Neural crest cell (in vitro differentiated cells): ENCODE measurements at regions not wholly inside any gene's neighbourhood (a gene's known extent, or its start where the extent isn't known, plus 50 kb on each side); places are given as distances from the start of the nearest gene placed in this dataset.
"Not testable (repeated sequence)": the region's sequence is repeated elsewhere in the genome, so short reads cannot be mapped to it uniquely, and the experiment has no call there.

ENCODE experiments used
- DNase-seq: peaks from one replicate; pipeline ENCODE4 v3.0.0; 2021; ENCODE audit warnings: low read depth, mixed read lengths, low spot score
- H3K27ac Mint-ChIP-seq: one replicate; pipeline ENCODE4 v1.8.0; 2021; ENCODE audit warnings: mild to moderate bottlenecking, mixed read lengths; ENCODE audit not compliant: unreplicated experiment
- H3K27me3 Mint-ChIP-seq: 2 replicates; pipeline ENCODE4 v1.8.0; 2021; ENCODE audit warnings: low read depth, mild to moderate bottlenecking, mixed read lengths
- H3K36me3 Mint-ChIP-seq: 2 replicates; pipeline ENCODE4 v1.8.0; 2021; ENCODE audit warnings: low read depth, mild to moderate bottlenecking, mixed read lengths
- H3K4me1 Mint-ChIP-seq: 2 replicates; pipeline ENCODE4 v1.8.0; 2021; ENCODE audit warnings: mixed read lengths
- H3K4me3 Mint-ChIP-seq: one replicate; pipeline ENCODE4 v1.8.0; 2021; ENCODE audit warnings: mild to moderate bottlenecking, mixed read lengths
- H3K9me3 Mint-ChIP-seq: 2 replicates; pipeline ENCODE4 v1.8.0; 2021; ENCODE audit warnings: mixed read lengths
- TF ChIP-seq, protein P1 (sequence below): fragments of 200-600 bp; sonication (generic); conservative IDR thresholded peaks from 2 replicates; pipeline ENCODE4 v1.5.0; 2021; ENCODE audit warnings: antibody characterized with exemption, mild to moderate bottlenecking

DNA sequence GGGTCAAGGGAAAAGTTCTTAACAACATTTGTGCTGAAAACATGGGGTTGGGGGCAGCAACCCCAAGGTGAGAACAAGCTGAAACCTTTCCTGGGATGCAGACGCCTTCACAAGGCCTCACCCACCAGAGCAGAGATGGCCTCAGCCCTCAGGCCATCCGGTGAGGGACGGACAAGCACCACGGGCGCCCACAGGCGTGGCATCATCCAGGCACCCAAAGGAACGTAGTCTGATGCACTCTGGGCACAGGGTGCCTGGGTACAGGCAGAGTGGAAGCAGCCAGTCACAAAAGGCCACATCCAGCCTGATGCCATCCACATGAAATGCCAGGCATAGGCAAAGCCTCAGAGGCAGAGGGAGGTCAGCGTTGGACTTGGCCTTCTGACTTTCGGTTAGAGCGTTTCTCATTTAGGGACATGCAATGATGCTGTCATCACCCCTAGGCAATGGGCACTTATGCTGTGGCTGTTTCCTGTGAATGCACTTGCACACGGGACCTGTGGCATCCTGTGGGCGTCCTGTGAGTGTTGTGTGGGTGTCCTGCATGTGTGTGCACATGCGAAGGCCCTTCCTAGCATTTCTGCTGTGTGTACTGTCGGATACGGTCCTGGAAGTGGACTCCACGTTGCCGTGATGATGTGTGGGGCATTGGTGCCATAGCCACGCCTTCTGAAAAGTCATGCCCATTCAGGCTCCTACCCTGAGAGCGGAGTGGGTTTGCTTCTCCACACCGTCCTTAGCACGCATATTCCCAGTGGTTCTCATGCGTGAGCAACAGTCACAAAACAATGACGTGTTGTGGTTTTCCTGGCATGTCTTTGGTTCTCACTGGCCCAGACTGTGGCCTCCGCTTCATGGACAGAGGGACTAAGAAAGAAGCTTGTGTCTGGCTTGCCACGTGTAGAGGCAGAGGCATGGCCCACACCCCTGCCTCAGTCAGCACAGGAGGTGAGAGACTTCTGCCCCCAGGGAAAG lies 52.7 kb upstream of the ZNF469 start:
- Mint-ChIP-seq H3K27me3 (no peaks in the 10 kb centered on the region), H3K4me1 (no peaks in the 10 kb centered on the region), H3K27ac (no peak overlapping the region), H3K4me3 (no peak overlapping the region), H3K36me3 (no peaks in the 10 kb centered on the region), H3K9me3 (no peaks in the 10 kb centered on the region)
- TF ChIP-seq, protein P1, sequence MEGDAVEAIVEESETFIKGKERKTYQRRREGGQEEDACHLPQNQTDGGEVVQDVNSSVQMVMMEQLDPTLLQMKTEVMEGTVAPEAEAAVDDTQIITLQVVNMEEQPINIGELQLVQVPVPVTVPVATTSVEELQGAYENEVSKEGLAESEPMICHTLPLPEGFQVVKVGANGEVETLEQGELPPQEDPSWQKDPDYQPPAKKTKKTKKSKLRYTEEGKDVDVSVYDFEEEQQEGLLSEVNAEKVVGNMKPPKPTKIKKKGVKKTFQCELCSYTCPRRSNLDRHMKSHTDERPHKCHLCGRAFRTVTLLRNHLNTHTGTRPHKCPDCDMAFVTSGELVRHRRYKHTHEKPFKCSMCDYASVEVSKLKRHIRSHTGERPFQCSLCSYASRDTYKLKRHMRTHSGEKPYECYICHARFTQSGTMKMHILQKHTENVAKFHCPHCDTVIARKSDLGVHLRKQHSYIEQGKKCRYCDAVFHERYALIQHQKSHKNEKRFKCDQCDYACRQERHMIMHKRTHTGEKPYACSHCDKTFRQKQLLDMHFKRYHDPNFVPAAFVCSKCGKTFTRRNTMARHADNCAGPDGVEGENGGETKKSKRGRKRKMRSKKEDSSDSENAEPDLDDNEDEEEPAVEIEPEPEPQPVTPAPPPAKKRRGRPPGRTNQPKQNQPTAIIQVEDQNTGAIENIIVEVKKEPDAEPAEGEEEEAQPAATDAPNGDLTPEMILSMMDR, result no peak
- DNase-seq, result no peak

DNA sequence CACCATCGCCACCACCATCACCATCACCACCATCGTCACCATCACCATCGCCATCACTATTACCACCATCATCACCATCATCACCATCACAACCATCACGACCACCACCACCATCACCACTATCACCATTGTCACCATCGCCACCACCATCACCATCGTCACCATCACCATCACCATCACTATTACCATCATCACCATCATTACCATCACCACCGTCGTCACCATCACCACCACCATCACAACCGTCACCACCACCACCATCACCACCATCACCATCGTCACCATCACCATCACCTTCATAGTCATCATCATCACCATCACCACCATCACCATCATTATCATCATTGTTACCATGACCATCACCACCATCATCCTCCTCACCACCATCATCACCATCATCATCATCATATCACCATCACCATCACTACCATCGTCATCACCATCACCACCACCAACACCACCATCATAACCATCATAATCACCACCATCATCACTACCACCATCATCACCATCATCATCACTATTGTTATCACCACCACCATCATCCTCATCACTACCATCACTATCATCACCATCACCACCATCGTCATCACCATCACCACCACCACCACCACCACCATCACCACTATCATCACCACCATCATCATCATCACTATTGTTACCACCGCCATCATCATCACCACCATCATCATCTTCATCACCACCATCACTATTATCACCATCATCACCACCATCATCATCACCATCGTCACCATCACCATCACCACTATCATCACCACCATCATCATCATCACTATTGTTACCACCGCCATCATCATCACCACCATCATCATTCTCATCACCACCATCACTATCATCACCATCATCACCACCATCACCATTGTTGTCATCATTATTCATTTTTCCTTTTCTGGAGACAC lies 51.5 kb upstream of the ZNF469 start:
- H3K27me3 Mint-ChIP-seq, result no peaks in the 10 kb centered on the region

DNA sequence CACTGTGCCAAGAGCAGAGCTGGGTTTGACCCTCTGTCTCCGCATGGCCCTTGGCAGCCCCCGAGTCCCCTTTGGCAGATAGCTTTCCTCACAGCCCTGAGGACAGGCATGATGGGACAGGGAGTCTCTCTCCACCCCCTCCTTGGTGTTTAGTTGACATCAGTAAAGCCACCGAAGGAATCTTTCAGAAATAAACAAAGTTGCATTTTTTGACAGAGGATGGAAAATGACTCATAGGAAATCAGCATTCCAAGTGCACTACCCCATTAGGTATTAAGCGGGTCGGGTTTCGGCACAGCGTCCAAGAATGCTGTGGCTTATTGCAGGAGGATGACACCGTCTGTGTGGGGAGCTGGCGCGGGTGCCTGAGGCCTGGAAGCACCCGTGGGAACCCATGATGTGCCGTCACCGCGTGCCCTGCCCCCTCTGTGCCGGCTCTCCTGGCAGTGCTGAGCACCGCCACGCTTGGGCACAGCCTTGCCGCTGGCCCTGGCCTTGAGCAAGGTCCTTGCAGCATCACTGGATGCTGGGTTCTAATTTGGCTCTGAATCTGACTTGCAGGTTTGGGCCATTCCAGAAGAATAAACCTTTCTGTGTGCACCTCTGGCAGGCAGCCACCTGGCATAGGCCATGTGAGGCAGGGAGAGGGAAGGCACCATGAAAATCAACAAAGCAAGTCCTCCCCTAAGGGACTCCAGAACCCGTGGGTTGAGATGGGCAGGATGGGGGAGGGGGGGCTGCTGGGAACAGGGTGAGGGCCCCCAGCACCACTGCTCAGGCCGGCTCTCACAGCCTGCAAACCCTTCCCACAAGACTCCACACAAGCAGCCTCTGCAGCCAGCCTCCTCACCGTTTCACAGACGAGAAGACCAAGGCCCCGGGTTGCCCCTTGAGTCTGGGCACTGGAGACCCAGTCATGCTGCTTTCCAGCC lies 50.5 kb upstream of the ZNF469 start:
- DNase-seq, result no peak
- Mint-ChIP-seq H3K4me3 (no peak overlapping the region), H3K9me3 (peaks cover 4% of the 10 kb centered on the region), H3K36me3 (no peaks in the 10 kb centered on the region), H3K4me1 (no peaks in the 10 kb centered on the region), H3K27me3 (no peaks in the 10 kb centered on the region), H3K27ac (no peak overlapping the region)
- TF ChIP-seq, protein P1, result no peak

More for the DNA sequence above, 51.5 kb upstream of the ZNF469 start:
- TF ChIP-seq, protein P1, result no peak
- H3K27ac Mint-ChIP-seq, result no peak overlapping the region
- no peak for DNase-seq
- no peaks in the 10 kb centered on the region for H3K4me1 Mint-ChIP-seq
- H3K9me3 Mint-ChIP-seq, result peaks cover 4% of the 10 kb centered on the region
- no peaks in the 10 kb centered on the region for H3K36me3 Mint-ChIP-seq
- no peak overlapping the region for H3K4me3 Mint-ChIP-seq

DNA sequence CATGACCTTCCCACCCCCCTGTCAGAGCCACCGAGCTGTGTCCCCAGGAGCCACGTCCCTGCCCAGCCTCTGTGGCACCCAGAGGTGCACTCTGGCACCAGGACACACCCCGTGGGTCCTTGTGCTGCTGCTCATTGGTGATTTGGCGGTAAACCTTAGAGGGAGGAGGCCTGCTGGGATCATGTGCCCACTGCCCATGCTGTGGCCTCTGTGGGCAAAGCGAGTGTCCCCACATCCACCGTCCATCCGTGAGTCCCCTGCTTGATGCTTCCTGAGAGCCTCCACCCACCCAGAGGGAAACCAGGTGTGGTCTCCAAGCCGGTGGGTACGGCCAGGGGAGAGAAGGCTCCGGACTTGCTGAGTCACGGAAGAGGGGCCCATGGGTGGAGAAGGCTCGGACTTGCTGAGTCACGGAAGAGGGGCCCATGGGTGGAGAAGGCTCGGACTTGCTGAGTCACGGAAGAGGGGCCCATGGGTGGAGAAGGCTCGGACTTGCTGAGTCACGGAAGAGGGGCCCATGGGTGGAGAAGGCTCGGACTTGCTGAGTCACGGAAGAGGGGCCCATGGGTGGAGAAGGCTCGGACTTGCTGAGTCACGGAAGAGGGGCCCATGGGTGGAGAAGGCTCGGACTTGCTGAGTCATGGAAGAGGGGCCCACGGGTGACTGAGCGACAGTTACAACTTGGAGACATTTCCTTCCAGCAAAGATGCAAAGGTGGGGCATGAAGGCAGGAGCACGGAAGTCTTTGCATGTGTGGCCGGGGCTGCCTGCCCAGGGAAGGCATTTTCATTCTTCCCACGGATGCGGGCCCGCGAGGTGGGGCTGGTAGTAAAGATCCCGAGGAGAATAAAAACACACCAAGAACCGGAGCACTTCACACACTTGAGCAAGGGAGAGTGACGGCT lies 49.6 kb upstream of the ZNF469 start:
- not testable (repeated sequence) for H3K36me3 Mint-ChIP-seq, H3K27me3 Mint-ChIP-seq, H3K4me3 Mint-ChIP-seq, DNase-seq, H3K9me3 Mint-ChIP-seq, H3K4me1 Mint-ChIP-seq, H3K27ac Mint-ChIP-seq
